Spleen (tissue), 7 donors: ENCODE measurements at regions not wholly inside any gene's neighbourhood (a gene's known extent, or its start where the extent isn't known, plus 50 kb on each side); places are given as distances from the start of the nearest gene placed in this dataset.

Experiments used
- POLR2AphosphoS5 ChIP-seq, 3 donors: sonication (generic); formaldehyde crosslinking; IDR thresholded peaks; one replicate each; pipeline ENCODE4 v1.5.1; 2017; ENCODE audit warnings: antibody characterized with exemption in 3 of 3
- TF ChIP-seq, protein P1 (sequence below), 11 experiments: fragments of 200-600 bp in 7 of 11; fragments of 450-650 bp in 4 of 11; sonication (generic) in 4 of 11; IDR thresholded peaks in 8 of 11; conservative IDR thresholded peaks in 3 of 11; 1 replicate in 7 of 11; 2 replicates in 4 of 11; pipeline versions ENCODE4 v1.4.0 to v1.8.0; 2016 to 2021; ENCODE audit warnings: antibody characterized with exemption in 11 of 11, inconsistent platforms in 4 of 11, mild to moderate bottlenecking in 1 of 11
- donor health status: DM: no; HTN: no; CAD: no; lungs with moderate emphysema.
- donor health status: DM: no; HTN: no; CAD: no.
- donor health status: DM: no; HTN: no; CAD: no.

GRCh38 chr5:61805101-61805500 lies 473.0 kb downstream of the ZSWIM6 start:
- TF ChIP-seq, protein P1, sequence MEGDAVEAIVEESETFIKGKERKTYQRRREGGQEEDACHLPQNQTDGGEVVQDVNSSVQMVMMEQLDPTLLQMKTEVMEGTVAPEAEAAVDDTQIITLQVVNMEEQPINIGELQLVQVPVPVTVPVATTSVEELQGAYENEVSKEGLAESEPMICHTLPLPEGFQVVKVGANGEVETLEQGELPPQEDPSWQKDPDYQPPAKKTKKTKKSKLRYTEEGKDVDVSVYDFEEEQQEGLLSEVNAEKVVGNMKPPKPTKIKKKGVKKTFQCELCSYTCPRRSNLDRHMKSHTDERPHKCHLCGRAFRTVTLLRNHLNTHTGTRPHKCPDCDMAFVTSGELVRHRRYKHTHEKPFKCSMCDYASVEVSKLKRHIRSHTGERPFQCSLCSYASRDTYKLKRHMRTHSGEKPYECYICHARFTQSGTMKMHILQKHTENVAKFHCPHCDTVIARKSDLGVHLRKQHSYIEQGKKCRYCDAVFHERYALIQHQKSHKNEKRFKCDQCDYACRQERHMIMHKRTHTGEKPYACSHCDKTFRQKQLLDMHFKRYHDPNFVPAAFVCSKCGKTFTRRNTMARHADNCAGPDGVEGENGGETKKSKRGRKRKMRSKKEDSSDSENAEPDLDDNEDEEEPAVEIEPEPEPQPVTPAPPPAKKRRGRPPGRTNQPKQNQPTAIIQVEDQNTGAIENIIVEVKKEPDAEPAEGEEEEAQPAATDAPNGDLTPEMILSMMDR (IDR thresholded peaks at IDR 0.05 in 8 of 11, conservative IDR thresholded peaks at IDR 0.05 in 3 of 11) = no peak
- no peak for TF ChIP-seq POLR2AphosphoS5 (IDR thresholded peaks at IDR 0.05)
